Stimulated activated naive CD8-positive, alpha-beta T cell treated with anti-CD3 and anti-CD28 coated beads, Interleukin-15, amount 100 ng/mL, for 72 hours (primary cell): ENCODE measurements at regions not wholly inside any gene's neighbourhood (a gene's known extent, or its start where the extent isn't known, plus 50 kb on each side); places are given as distances from the start of the nearest gene placed in this dataset.

ENCODE experiments used
- ATAC-seq: fragments of 150-1000 bp; cut with Tn5 transposase; 2 replicates; pipeline ENCODE4 v1.10.0; 2021; ENCODE audit warnings: mild to moderate bottlenecking, moderate library complexity
- DNase-seq, 2 donors: peaks; one replicate each; pipeline ENCODE4 v3.0.0; 2021 to 2022
- H3K27ac Mint-ChIP-seq, 2 donors: one replicate each; pipeline ENCODE4 v1.8.0; 2022; ENCODE audit warnings: mild to moderate bottlenecking in 2 of 2, mixed read lengths in 2 of 2, moderate library complexity in 2 of 2
- H3K27me3 Mint-ChIP-seq: one replicate; pipeline ENCODE4 v1.8.0; 2022; ENCODE audit warnings: mixed read lengths
- H3K4me1 Mint-ChIP-seq: one replicate; pipeline ENCODE4 v1.8.0; 2022; ENCODE audit warnings: mild to moderate bottlenecking, mixed read lengths
- H3K4me3 Mint-ChIP-seq, 2 donors: one replicate each; pipeline ENCODE4 v1.8.0; 2022; ENCODE audit warnings: mild to moderate bottlenecking in 2 of 2, mixed read lengths in 2 of 2, moderate library complexity in 1 of 2
- H3K9me3 Mint-ChIP-seq, 2 donors: one replicate each; pipeline ENCODE4 v1.8.0; 2022; ENCODE audit warnings: mixed read lengths in 2 of 2

DNA sequence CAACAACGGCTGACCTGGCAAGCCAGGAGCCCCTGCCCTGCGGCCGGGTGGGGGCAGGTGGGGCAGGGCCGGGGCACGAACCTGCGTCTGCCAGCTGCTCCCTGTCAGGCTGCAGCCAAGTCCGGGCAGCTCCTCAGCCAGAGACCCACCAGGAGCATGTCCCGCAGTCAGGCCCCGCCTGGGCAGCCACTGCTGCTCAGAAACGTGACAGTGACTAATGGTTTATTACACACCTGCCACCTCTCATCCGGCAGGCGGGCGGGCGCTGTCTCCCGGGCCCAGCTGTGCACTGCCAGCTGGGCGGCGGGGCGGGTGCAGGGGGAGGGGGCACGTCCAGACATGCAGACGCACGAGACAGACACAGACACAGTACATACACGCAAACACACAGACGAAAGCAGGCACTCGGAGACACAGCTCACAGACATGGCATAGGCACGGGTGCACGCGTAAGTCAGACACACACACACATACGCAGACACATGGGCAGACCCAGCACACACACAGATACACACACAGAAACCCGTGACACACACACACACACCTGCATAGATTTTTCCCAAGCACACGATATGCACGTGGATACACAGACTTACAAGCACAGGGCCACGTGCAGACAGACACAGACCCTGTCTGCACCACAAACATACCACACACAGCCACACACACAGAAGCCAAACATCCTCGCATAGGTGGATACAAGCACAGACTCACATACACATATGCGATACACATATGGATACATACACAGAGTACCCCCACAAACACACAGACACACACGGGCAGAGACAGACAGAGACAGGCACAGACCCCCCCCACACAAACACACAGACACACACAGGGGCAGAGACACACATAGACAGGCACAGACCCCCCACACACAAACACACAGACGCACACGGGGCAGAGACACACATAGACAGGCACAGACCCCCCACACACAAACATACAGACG is 248.3 kb upstream of the CIBAR2 start:
- no peaks in the 10 kb centered on the region for H3K9me3 Mint-ChIP-seq
- ATAC-seq: no peak
- H3K4me1 Mint-ChIP-seq: no peaks in the 10 kb centered on the region
- H3K27me3 Mint-ChIP-seq: peaks cover 20% of the 10 kb centered on the region
- H3K27ac Mint-ChIP-seq: no peak overlapping the region
- no peak for DNase-seq
- no peak overlapping the region for H3K4me3 Mint-ChIP-seq

DNA sequence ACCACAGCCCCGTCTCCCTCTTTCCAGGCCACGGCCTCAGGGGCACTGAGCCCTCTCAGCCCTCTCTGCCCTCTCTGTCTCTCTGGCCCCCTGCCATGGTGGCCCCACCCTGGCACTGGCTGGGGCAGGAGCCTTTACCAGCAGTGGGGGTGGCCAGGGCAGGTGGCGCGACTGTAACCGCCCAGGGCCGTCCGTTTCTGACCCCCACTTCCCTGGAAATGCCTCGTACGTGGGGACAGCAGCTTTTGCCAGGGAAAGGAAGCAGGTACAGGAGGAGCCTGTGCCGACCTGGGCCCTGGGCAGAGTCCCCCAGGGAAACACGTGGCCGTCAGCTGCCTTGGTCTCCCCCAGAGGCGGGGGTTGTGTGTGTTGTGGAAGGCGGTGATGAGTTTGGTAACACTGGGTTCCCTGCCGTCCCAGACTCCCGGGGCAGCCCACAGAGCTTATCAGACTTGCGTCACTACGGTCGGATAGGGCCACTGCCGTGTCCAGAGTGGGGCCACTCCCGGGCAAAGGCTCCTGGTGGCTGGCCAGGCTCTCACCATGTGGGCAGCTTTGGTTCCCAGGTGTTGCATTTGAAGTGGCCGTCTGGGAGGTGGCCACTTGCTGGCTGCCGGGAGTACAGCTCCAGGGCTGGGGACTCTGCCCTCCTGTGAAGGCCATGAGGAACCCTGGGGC is 249.3 kb upstream of the CIBAR2 start:
- Mint-ChIP-seq H3K9me3 (no peaks in the 10 kb centered on the region), H3K4me1 (no peaks in the 10 kb centered on the region), H3K27me3 (peaks cover 20% of the 10 kb centered on the region), H3K4me3 (no peak overlapping the region), H3K27ac (no peak overlapping the region)
- no peak for DNase-seq
- peak; percentile 34 for ATAC-seq

DNA sequence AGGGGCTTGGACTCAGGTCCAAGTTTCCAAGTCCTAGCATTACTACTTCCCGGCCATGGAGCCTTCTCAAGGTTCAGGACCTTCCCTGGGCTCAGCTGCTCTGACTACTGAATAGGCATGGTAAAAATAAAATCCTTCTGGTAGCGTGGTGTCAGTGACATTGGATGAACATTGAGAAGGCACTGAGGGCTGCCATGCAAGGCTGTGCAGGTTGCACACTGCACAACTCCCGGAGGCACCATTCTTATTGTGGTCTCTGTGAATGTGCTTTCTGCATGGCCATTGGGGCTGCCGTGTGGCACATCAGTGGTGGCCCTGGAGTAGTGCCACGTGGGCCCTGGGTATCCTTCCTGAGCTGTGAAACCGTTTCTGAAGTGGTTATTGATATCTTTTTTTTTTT is 250.2 kb upstream of the CIBAR2 start:
- peaks cover 20% of the 10 kb centered on the region for H3K27me3 Mint-ChIP-seq
- DNase-seq: no peak
- H3K4me3 Mint-ChIP-seq: no peak overlapping the region
- no peak for ATAC-seq
- H3K27ac Mint-ChIP-seq: no peak overlapping the region
- no peaks in the 10 kb centered on the region for H3K4me1 Mint-ChIP-seq
- no peaks in the 10 kb centered on the region for H3K9me3 Mint-ChIP-seq

DNA sequence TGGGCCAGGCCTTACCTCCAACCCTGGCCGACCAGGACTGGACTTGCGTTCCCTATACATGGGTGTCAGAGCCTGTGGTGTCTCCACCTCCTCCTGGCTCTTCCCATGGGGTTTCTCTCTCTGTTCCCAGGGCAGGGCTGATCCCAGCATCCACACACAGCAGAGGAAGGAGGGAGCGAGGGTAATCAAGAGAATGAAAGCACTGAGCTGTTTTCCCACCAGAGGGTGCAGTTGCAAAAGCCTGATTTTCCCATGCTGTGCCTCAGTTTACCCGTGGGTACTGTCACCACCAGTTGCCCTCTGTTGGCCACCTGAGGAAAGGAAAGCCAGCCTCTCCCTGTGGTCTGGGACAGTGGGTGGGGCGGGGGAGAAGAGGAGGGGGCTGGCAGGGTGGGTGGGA is 249.7 kb upstream of the GSE1 start:
- Mint-ChIP-seq H3K4me3 (no peak overlapping the region), H3K27ac (no peak overlapping the region)
- DNase-seq: no peak

DNA sequence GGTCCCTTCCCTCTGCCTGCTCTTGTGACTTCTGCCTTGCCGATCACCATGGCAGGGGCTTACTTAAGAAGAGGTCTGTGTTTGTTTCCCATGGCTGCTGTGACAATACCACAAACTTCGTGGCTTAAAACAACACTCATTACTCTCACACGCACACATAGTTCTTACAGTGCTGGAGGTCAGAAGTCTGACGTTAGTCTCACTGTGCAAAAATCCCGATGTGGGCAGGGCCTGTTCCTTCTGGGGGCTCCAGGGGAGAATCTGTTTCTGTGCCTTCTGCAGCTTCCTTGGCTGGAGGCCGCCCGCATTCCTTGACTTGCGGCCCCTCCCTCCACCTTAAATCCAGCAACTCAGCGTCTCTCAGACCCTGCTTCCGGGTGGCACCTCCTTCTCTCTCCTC is 249.2 kb upstream of the GSE1 start:
- Mint-ChIP-seq H3K4me3 (no peak overlapping the region), H3K27ac (peak overlapping the region; percentile 34 to 52), H3K9me3 (no peaks in the 10 kb centered on the region), H3K4me1 (no peaks in the 10 kb centered on the region), H3K27me3 (peaks cover 14% of the 10 kb centered on the region)
- ATAC-seq (no peak), DNase-seq (no peak)

More for the DNA sequence above, 249.7 kb upstream of the GSE1 start:
- Mint-ChIP-seq H3K27me3 (peaks cover 19% of the 10 kb centered on the region), H3K9me3 (no peaks in the 10 kb centered on the region), H3K4me1 (no peaks in the 10 kb centered on the region)
- ATAC-seq: no peak

DNA sequence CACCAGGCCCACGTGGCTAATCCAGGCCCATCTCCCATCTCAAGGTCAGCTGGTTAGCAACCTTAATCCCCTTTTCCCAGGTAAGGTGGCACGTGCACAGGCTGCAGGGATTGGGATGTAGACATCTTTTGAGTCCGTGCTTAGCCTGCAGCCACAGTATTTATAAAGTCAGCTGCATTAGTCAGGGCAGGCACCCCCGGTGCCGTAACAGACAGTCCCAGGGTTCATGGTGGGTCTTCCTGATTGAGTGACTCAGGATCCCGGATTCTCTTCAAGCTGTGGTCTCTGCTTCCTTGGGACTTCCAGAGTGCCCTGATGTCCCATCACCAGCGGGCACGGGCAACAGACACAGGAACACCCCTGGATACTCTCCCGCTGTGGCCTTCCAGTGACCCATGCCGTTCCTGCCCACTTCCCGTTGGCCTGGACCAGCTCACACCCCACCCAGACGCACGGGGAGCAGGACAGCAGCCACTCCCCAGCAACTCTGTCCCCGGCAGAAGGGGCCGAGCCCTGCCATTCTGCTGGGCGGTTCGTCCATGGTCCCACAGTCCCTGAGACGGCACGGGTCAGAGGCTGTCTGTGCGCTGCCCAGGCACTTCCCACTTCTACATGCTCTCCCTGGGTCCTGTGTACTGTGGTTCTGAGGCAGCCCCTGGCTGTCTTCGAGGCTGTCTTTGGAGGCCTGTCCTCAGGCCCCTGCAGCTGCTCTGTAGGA is 248.6 kb upstream of the GSE1 start:
- Mint-ChIP-seq H3K4me1 (no peaks in the 10 kb centered on the region), H3K27me3 (peaks cover 11% of the 10 kb centered on the region), H3K27ac (peak overlapping the region in 1 of 2 donors; percentile 34), H3K4me3 (no peak overlapping the region), H3K9me3 (no peaks in the 10 kb centered on the region)
- no peak for ATAC-seq
- DNase-seq: no peak

DNA sequence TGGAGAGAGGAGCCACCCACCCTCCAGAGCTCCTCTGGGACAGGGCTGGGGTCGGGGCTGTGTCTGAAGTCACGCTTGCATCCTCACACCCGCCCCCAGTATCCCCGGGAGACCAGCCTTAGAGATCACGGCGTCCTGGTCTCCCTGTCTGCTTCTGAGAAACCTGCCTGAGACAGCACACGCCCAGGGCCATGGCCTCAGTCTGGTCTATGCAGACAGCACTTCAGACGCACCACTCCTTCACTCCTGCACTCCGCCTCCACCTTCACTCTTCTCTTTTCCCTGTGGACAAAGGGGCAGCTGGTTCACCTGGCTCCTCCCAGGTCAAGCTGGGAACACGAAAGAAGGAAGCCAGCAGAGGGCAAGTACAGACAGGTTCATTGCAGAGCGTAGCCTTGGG is 248.0 kb upstream of the GSE1 start:
- no peak for DNase-seq
- Mint-ChIP-seq H3K4me1 (no peaks in the 10 kb centered on the region), H3K27ac (no peak overlapping the region), H3K4me3 (no peak overlapping the region), H3K27me3 (peaks cover 11% of the 10 kb centered on the region), H3K9me3 (no peaks in the 10 kb centered on the region)
- ATAC-seq: no peak

DNA sequence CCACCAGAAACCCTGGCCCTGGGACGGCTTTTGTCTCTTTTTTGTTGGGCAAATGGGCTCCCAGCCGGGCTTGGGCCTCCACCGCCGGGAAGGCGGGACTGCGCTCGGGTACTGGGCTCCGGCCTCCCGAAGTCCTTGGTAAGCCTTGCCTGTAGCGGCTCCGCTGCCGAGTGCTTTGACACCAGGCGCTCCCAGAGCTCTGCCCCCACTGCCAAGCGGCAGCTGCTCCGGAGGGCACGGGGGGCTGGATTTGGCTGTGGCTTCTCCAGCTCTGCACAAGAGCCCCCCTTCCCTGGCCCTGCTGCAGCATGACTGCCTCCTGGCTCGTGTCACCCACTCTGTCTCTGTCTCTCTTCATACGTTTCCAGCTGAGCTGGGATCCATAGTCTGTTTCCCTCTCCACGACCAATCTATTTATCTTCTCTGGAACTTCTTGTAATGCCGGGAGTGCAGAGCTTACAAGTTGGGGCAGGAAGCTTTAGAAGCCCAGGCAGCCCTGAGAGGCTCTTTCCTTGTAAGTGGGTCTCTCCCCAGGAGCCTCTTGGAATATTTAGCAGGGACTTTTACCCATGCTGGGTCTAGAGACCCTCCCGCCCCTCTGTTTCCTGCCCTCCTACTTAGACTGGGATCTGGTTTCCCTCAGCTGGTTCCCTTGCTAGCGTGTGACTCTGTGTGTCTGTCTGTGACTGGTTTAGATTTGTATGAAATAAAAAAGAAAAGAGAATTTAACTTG is 246.9 kb upstream of the GSE1 start:
- Mint-ChIP-seq H3K4me1 (no peaks in the 10 kb centered on the region), H3K27ac (peak overlapping the region in 1 of 2 donors; percentile 57), H3K9me3 (no peaks in the 10 kb centered on the region), H3K27me3 (peaks cover 3% of the 10 kb centered on the region), H3K4me3 (no peak overlapping the region)
- no peak for DNase-seq
- no peak for ATAC-seq

DNA sequence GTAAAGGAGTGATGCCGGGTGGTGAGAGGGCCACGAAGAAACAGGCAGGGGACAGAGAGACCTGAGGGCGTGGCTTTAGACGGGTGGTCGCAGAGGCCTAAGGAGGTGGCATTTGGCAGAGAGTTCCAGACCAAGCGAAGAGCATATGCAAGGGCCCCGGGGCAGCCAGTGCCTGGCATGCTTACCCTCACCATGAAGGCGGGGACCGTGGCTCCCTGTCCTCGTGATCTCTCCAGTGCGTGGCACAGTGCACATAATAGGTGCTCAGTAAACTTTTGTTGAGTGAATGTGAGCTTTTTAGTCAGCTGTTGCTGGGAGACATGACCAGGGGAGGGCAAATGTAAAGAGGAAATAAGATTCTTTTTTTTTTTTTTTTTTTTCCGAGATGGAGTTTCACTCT is 245.6 kb upstream of the GSE1 start:
- no peak for ATAC-seq
- DNase-seq: no peak
- Mint-ChIP-seq H3K9me3 (no peaks in the 10 kb centered on the region), H3K4me3 (no peak overlapping the region), H3K27me3 (no peaks in the 10 kb centered on the region), H3K4me1 (peaks cover 1% of the 10 kb centered on the region), H3K27ac (no peak overlapping the region)

DNA sequence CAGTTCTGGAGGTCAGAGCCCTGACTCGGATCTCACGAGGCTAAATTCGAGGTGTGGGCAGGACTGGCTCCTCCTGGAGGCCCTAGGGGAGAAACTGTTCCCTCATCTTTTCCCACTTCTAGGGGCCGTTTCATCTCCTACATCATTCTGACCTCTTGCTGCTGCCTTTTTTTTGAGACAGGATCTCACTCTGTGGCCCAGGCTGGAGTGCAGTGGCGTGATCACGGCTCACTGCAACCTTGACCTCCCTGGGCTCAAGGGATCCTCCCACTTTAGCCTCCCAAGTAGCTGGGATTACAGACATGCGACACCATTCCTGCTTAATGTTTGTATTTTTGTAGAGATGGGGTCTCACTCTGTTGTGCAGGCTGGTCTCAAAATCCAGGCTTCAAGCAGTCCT is 244.1 kb upstream of the GSE1 start:
- no peaks in the 10 kb centered on the region for H3K9me3 Mint-ChIP-seq
- ATAC-seq (no peak), DNase-seq (no peak)
- H3K4me1 Mint-ChIP-seq: peaks cover 11% of the 10 kb centered on the region
- no peaks in the 10 kb centered on the region for H3K27me3 Mint-ChIP-seq
- no peak overlapping the region for H3K4me3 Mint-ChIP-seq
- no peak overlapping the region for H3K27ac Mint-ChIP-seq

DNA sequence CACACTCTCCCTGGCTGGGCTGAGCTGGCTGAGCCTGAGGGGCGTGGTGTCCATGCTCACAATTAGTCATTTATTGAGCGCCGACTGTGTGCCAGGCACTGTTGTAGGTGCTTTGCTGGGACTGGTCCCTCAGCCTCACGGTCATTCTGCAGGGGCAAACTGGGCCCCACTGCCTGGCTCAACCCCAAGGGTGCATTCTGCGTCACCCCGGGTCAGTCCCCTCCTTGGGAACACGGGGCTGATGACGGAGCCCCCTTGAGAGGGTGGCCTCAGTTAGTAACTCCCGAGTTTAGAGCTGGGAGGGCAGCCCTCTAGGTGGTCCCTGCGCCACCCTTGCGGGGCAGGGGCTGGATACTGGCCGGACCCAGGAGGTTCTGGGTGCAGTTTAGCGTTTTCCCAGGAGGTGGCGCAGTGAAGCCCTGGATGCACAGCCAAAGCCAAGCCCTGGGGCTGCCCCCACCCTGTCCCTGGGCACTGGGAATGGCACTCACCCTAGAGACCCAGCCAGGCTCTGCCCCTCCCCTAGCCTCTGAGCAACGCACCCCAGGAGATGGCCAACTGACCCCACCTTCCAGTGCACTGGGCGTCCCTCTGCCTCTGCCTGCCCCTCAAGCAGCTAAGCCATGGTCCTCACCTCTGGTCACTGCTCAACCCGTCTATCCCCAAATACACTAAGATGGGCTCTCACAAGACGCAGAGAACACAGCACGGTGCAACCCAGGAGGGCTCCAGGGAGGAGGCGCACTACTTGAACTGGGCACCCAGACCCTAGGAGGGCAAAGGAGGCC is 243.2 kb upstream of the GSE1 start:
- DNase-seq: peak; percentile 48 to 53
- H3K27me3 Mint-ChIP-seq: no peaks in the 10 kb centered on the region
- H3K4me1 Mint-ChIP-seq: peaks cover 11% of the 10 kb centered on the region
- no peak overlapping the region for H3K4me3 Mint-ChIP-seq
- peak; percentile 31 for ATAC-seq
- H3K9me3 Mint-ChIP-seq: no peaks in the 10 kb centered on the region
- H3K27ac Mint-ChIP-seq: no peak overlapping the region

DNA sequence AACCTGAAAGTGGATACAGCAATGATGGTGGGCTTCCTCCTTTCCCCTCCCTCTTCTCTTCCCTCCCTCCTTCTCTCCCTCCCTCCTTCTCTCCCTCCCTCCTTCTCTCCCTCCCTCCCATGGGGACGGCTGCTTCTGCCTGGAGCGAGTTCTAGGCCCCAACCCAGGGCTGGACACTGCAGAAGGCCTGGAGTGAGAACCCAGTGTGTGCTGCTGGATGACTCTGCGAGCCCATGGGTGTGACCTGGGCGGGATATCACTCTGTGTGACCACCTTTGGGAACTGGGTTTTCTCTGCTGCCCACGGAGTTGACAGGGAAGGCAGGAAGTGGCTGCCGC is 242.6 kb upstream of the GSE1 start:
- Mint-ChIP-seq H3K9me3 (no peaks in the 10 kb centered on the region), H3K27me3 (no peaks in the 10 kb centered on the region), H3K27ac (no peak overlapping the region), H3K4me1 (peaks cover 11% of the 10 kb centered on the region), H3K4me3 (no peak overlapping the region)
- ATAC-seq (no peak), DNase-seq (no peak)

DNA sequence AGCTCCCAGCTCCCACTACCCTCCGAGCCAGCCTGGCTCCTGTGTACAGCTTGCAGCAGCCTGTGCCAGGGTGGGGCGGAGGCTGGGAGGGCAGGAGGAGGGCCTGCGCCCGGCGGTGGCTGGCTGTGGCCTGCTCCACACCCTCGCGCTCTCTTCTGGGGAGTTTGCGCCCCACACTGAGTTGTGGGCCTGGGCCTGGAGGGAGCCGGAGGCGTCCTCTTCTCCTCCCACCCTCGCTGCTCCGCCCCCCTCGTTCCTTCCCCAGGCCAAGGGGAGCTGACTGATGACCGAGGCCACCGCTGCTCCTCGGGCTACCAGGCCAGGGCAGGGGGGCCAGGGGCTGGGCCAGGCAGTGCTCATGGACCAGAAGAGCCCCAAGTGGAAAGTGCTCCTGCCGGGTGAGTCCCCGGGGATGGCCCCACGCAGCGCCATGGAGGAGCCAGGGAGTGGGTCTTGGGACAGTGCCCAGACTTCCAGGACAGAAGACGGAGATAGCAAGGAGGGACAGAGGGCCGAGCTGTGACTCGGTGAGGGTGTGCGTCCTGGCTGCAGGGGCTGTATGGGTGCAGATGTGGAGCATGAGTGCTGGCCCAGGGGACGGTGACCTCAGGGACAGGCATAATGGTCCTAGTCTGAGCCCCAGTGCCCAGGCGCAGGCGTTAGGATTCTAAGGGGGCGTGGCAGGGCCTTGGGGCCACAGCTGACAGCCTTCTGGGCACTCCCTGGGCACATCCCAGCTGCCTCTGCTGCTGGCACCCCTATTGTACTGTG is 242.1 kb upstream of the GSE1 start:
- no peak for ATAC-seq
- H3K4me3 Mint-ChIP-seq: no peak overlapping the region
- H3K27me3 Mint-ChIP-seq: no peaks in the 10 kb centered on the region
- DNase-seq: no peak
- H3K27ac Mint-ChIP-seq: no peak overlapping the region
- H3K4me1 Mint-ChIP-seq: peaks cover 11% of the 10 kb centered on the region
- H3K9me3 Mint-ChIP-seq: no peaks in the 10 kb centered on the region

DNA sequence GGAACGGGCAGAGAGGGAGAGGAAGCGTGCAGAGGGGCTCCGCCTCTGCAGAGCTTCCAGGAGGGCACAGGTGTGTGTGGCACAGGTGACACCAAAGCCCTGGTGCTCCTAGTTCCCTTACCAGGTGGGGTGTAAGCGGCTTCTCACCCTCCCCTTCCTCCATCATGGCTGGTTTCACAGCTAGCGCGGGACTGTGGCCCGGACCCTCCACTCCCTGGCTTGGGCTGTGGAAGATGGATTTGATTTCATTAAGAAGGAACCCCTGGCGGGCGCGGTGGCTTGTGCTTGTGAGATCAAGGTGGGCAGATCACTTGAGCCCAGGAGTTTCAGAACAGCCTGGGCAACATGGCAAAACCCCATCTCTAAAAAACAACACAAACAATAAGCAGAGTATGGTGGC is 241.2 kb upstream of the GSE1 start:
- peaks cover under 1% of the 10 kb centered on the region for H3K27me3 Mint-ChIP-seq
- H3K4me3 Mint-ChIP-seq: no peak overlapping the region

More for the DNA sequence above, 241.2 kb upstream of the GSE1 start:
- ATAC-seq: no peak
- H3K9me3 Mint-ChIP-seq: no peaks in the 10 kb centered on the region
- peaks cover 11% of the 10 kb centered on the region for H3K4me1 Mint-ChIP-seq
- no peak for DNase-seq
- no peak overlapping the region for H3K27ac Mint-ChIP-seq
